GM12872 (cell line): ENCODE measurements at regions not wholly inside any gene's neighbourhood (a gene's known extent, or its start where the extent isn't known, plus 50 kb on each side); places are given as distances from the start of the nearest gene placed in this dataset.

Experiments used
- TF ChIP-seq, protein P1 (sequence below): IDR thresholded peaks from 3 replicates; pipeline ENCODE4 v1.5.1; 2011; ENCODE audit warnings: low read depth, mild to moderate bottlenecking, low read length, moderate library complexity; ENCODE audit not compliant: insufficient read depth

DNA sequence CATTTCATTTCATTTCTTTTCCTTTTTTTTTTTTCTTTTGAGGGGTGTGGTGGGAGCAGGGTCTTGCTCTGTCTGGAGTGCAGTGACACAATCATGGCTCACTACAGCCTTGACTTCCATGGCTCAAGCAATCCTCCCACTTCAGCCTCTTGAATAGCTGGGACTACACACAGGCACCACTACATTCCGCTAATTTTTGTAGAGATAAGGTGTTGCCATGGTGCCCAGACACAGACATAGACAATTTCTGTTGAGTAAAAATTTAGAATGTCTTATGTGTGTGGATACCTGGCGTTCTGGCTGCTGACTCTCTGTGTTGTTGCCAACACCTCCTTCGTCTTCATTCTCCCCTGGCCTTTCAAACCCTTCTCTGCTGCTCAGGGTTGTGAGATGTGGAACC is 54.0 kb upstream of the PRSS58 start:
- TF ChIP-seq, protein P1, sequence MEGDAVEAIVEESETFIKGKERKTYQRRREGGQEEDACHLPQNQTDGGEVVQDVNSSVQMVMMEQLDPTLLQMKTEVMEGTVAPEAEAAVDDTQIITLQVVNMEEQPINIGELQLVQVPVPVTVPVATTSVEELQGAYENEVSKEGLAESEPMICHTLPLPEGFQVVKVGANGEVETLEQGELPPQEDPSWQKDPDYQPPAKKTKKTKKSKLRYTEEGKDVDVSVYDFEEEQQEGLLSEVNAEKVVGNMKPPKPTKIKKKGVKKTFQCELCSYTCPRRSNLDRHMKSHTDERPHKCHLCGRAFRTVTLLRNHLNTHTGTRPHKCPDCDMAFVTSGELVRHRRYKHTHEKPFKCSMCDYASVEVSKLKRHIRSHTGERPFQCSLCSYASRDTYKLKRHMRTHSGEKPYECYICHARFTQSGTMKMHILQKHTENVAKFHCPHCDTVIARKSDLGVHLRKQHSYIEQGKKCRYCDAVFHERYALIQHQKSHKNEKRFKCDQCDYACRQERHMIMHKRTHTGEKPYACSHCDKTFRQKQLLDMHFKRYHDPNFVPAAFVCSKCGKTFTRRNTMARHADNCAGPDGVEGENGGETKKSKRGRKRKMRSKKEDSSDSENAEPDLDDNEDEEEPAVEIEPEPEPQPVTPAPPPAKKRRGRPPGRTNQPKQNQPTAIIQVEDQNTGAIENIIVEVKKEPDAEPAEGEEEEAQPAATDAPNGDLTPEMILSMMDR: no peak

DNA sequence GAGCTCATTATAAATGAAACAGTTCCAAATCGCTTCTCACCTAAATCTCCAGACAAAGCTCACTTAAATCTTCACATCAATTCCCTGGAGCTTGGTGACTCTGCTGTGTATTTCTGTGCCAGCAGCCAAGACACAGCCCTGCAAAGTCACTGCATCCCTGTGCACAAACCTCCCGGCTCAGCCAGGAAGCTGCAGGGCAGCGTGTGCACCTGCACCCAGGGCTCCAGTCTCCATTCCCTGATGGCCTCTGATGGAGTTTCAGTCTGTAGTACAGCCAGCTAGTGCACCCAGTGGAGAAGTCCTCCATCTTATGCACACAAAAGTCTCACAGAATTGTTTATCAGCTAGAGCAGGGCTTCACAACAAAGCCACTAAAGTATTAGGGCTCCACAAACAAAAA is 51.1 kb upstream of the PRSS58 start:
- TF ChIP-seq, protein P1: no peak

GRCh38 chr7:142308326-142308725 is 50.5 kb upstream of the PRSS58 start:
- TF ChIP-seq, protein P1: no peak
